NK-92 treated with Interleukin-12 subunit alpha and Interleukin-12 subunit beta, amount 100 ng/mL, for 24 hours (cell line): ENCODE measurements at regions not wholly inside any gene's neighbourhood (a gene's known extent, or its start where the extent isn't known, plus 50 kb on each side); places are given as distances from the start of the nearest gene placed in this dataset.

Experiments
- DNase-seq: peaks from one replicate; lab custom pipeline; 2025; lab: John Stamatoyannopoulos, UW

DNA sequence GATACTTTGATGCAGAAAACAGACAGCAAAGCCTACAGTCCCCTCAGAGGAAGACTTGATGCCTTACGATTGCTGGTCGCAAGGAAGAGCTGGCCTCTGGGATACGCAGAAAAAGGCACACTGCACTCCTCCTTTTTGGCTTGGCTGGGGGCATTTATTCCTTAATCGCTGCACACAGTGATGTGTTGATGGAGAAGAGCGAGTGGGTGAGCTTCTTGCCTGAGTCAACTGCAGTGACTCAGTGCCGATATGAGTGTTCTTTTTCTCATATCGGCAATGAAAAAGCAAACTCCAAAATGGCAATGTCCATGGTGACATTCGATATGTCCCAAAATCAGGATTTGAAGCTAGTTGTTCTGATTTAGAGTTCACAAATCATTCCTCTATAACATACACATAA lies 794.8 kb downstream of the HACE1 start:
- DNase-seq: no peak

DNA sequence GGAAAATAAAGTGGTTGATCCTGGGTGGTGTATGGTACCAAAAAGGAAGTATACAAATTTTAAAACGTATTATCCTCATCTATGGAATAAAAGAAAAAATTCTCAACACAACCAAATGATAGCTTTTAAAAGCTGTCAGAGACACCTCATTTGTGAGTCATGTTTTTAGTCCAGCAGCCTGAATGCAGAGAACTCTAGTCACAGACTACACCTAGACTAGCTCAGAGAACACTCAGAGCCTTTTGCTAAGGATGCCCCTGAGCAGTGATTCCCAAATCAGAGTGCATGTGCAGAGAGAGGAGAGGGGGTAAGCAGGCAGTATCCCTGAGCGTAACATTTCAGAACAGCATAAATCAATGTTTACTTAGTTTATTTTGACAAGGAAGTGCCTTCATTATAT lies 809.3 kb downstream of the HACE1 start:
- DNase-seq: no peak

DNA sequence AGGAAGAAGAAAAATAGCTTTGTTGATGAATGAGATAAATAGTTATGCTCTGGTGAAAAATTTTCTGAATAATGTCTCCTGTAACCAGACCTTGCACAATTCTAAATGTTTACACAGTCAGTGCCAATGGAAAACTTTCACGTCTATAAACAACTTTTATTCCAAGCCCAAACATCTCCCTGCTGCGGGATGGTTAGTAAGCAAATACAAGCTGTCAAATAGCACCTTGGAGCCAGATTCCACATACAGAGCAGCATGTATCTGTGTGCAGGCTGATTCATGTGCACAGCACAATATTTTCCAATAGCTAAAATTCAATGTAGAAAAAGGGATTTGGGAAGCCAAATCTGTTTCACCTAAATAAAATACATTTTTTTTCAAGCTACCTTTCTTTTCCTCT lies 813.3 kb downstream of the HACE1 start:
- DNase-seq: no peak

DNA sequence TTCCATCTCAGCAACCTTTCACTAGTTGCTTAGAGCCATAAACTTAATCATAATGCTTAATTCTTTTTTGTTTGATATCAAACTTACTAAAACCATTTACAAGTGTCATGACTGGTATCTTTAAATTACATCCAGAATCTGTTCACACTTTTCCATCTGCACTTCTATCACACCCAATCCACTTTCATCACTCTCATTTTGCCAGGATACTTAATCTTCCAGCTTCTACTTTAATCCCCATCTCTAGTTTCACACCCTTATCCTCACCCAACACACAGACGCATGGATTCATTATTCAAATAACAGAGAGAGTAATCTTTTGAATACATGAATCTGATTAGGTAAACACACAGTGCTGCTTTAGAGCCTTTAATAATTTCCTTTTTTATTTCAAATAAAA lies 828.4 kb downstream of the HACE1 start:
- no peak for DNase-seq

DNA sequence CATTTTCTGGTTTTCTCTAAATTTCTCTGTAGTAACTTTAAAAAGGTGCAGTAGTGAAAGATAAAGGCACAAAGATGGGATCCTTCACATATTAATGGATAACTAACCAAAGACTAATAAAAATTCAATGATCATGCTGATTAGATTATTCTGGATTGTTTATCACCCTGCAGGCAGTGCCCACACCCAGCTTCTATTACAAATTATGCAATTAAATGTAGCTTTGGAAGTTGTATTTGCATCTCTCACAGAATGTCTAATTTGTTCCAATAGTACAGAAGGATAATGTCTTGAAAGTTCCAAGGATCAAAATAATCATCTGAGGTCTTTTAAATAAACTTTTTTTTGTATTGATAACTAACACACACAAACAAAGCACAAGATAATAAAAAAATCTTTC lies 837.6 kb downstream of the HACE1 start:
- DNase-seq: no peak

DNA sequence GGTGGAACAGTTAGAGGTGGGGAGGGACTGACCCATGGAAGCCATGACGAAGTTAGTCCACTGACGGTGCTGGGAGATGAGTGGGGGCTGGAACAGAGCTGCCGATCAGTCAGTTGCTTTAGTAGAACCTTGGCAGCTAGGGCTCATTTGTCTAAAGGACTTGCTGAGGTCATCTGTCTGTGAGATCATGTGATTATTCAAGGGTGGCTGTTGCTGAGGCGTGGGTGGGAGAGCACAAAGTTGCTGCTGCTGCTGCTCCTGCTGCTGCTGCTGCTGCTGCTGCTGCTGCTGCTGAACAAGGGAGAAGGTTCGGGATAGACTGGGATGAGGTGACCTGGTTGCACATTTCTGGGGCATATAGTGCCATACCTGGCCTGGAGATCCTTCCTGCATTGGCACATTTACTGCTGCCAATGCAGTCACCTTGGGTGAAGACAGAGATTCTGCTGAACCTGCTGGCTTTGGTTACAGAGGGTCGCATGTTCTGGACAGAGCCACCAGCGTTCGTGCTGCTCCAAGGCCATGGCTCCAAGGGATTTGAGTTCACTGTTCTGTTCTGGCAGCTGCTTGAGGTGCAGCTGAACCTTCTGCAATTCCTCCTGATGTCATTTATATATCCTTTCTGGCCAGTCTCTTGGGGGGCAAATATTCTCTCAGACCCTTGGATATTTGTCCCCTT lies 840.5 kb downstream of the HACE1 start:
- no peak for DNase-seq

DNA sequence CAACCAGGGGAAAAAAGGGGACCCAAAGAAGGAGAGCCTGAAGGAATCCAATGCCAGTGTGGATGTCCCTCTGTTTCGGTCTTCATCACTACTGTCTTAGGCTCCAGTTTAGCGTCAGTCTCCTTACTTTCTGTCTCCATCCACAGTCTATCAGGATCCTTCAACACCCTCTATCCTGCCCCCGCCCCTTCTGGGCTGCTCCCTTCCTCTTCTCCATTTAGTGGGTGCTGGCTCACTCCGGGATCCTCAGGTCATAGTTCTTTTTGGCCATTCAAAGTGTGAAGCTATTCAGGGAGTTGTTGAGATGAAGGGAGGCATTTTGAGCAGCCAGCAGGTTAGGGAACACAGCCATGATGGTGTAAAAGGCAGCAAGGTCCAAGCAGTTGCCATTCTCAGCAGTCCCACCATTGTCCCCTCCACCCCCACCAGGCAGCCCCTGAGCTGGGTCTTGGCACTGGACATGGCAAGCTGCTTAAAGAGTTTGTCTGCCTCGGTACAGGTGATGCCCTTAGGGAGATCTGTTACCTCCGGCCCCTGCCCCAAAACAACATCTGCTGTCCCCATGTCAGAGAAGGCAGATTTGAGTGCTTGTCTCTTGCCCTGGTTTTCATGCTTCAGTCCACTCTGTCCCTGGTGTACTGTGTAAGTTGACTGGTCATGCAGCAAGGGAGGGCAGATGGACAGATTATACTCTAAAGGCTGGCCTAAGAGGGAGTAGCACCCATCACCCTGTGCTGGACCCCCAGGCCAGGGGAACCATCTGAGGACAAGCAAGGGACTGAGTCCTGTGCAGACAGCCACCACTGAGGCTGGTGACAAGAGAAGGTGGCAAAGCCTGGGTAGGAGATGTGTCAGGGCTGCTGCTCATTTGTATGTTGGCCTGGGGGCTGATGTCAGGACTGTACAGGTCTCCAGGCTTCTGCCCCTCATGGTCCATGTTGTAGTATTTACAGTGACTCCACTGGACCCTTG lies 842.0 kb downstream of the HACE1 start:
- DNase-seq: no peak

DNA sequence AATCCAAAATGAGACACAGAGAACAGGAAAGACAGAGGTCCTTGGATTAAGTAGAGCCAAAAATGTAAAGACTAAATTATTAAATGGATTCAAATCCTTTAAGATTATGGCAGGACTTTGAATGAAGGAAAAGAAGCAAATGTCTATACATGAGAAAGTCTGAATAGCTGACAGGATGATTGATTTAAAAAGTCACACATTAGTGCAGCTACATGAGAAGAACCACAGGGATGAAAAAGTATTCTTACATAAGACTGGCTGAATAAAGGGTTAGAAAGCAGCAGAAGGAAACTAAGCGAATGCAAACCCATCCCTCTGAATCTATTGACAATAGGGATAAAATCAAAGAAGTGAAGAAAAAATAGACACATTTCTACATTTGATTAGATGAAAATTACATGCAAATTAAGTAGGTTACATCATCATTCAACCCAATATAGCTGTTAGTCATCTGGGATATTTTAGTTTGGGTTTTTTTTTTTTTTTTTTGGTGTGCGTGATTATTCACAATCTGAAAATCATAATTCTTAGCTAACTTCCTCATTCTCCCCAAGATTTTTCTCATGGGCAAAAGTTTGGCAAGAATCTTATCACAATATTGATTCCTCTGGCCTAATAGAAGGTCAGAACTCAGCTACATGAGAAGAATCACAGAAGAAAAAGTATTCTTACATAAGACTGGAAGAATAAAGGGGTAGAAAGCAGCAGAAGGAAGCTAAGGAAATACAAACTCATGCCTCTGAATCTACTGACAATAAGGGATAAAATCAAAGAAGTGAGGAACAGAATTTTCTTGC lies 845.4 kb downstream of the HACE1 start:
- DNase-seq: no peak

DNA sequence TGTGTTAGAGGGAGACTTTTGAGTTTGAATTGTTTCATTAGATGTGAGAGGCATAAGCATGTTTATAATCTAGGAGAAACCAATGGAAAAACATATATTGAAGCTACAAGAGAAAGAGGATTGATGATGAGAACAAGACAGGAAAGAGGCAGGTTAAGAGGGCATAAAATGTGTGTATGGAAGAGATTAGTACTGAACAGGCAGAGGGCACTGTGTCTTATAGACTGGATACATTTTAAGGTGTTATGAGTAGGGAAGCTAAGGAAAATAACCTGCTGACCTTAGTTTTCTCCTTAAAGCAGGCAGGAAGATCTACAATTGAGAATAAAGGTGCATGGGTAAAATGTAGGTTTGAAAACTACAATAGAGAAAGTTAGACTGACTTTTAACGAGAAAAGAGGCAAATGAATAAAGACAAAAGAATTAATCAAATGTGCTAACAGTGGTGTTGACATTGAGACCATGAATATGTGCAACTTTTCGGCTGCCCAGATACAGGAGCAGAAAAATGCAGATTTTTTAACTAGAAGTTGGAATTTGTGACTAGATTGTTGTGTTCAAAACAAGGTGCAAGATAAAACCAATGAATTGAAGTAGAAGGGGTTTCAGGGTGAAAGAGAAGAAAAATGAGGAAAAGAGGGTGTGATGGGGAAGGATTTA lies 846.3 kb downstream of the HACE1 start:
- DNase-seq: no peak

DNA sequence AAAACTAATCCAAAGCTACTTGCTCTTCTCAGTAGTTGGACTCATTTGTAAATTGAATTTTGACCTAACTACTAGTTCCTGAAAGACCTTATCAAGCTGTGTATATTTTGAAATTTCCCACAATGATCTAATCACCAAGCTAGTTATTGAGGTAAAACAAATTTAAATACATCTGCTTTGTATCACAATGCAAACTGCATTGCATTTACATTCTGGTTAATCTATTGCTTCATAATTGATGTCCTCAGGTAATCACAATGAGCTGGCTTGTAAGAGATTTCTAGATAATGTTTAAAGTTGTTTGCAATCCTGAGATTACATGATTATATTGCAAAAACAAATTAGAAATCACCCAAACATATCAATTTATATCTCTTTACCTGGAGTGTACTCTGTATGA lies 848.8 kb downstream of the HACE1 start:
- DNase-seq: no peak

DNA sequence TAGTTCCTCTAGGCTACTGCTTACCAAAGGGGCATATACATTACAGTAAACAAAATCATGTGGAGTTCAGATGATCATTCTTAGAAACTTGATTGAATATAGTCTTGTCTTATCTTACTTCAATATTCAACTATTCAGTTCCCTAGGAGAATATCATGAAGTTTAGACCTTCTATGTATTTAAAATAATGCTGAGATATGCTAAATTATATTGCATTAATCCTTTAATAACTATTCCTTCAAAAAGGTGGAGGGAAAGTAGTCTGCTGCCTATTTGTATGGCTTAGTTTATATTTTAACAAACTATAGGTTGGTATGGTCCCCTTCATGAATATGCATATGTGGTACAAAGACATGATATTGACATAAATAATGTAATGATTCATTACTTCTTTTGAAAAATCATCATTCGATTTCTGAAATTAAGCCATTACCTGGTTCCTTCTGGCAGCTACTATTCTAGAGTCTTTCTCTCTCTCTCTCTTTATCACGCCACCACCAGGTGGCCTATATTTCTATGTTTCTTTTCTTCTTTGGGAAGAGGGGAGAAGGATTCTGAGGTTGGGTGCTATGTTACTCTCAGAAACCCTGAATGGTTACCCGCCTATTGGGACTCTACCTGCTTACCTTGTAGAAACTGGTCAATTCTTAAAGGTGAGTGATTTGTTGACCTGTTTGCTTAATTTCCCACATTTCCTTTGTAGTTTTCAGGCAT lies 855.8 kb downstream of the HACE1 start:
- no peak for DNase-seq

DNA sequence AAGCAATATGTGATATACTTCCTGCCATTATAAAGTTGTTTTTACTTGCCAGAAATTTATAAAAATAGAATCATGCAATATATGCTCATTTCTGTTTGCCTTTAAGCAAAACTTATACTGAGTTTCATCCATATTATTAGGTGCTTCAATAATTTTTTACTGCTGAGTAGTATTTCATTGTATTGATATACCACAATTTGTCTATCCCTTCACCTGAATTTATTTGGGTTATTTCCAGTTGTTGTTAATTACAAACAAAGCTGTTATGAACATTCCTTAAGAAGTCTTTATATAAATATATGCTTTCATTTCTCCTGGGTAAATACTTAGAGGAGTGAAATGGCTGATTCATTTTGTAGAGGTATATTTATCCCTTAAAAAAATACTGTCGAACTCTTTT lies 864.1 kb downstream of the HACE1 start:
- no peak for DNase-seq

DNA sequence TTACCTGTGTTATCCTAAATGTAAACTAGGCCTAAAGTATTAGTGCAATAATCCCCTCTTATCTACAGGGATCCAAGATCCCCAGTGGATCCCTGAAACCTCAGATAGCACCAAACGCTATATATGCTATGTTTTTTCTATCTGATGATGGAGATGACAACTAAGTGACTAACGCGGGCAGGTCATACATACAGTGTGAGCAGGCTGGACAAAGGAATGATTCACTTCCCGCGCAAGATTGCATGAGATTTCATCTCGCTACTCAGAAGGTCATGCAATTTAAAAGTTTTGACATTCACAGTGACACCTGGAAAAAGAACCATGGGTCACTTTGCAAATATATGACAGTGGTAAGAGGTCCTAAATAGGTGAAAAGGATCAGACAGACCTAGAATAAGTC lies 875.9 kb downstream of the HACE1 start:
- DNase-seq: no peak

DNA sequence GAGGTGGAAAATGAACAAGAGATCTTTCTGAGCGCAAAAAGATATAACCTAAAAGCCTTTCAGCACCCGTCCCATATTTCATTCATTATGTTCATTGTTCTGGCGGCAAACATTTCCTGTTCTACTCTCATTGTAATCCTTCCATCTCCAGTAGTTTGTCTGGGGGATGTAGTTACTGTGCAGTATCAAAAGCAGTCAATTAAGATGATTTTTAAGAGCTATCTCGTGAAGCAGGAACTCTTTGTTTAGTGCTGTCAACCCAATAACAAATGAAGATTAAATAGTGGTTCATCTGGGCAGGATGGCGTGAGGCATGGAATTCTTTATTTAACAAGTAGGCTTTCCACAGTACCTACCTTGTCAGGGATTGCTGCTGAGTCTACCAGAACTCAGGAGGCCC lies 876.7 kb downstream of the HACE1 start:
- no peak for DNase-seq

DNA sequence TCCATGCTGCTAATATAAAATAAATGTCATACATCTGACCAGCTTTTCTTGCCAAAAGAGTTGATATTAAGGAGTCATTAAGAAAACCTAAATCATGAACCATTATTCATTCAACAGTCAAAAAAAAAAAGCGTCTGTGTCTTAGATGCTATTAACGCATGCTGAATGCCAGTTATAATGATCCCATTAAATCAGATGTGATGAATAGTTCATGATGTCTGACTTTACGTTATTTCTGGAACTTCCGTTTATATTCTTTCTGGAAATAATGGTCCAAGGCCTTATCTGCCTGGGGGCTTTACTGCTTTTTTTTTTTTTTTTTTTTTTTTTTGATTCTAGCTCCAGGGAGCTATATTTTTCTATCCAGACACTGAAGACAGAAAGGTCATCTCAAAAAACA lies 877.1 kb downstream of the HACE1 start:
- no peak for DNase-seq

DNA sequence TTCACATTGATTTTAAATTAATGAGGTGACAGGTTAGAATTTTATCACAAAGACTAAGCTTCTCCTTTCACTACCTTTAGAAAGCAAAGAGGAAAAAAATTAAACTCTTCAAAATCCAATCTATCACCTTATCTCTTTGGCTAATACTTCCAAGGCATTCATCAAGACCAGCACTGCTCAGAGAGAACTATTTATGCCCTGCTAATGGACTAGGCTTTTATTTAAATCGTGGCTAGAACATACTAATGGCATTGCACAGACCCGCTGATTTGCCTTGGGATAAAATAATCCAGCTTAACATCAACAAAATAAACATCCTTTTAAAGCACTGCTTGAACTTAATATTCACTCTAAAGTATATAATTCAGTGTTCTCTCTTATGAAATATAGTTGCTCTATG lies 880.4 kb downstream of the HACE1 start:
- no peak for DNase-seq

DNA sequence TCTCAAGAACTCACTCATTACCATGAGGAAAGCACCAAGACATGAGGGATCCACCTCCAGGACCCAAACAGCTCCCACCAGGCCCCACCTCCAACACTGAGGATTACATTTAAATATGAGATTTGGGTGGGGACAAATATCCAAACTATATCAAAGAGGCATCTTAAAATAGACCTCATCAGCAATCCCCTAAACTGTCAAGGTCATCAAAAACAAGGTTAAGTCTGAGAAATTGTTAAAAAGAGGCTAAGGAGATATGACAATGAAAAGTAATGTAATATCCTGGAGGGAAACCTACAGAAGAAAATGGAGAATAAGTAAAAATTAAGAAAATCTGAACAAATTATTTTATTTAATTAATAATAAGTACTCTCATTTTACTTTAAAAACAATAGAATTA lies 922.3 kb downstream of the HACE1 start:
- no peak for DNase-seq

DNA sequence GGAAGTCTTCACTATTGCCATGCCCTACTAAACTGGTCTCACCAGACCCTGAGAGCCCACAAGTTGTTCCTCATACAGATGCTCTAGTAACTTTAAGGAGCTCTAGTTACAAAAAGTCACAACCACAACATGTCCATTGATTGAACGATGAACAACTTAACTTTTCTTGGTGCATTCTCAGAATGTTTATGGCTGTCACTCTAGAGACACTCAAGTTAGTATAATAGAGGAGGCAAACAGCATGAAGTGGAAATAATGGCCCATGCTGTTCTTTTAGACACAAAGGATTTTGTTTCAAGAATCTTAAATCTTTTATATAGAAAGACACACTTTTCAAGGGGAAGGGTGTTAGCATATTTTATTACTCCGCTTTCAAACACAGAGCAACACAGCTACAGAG lies 934.4 kb downstream of the HACE1 start:
- no peak for DNase-seq

DNA sequence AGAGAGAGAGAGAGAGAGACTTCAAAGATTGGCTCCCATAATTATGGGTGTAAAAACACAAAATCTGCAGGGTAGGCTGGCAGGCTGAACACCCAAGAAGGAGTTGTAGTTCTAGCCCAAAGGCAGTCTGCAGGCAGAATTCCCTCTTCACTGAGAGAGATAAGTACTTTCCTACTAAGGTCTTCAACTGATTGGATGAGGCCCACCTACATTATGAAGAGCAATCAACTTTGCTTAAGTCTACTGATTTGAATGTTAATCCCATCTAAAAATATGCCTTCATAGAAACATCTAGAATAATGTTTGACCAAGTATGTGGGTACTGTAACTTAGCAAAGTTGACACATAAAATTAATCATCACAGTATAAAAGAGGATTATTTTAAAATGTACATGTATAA lies 949.7 kb downstream of the HACE1 start:
- DNase-seq: no peak

DNA sequence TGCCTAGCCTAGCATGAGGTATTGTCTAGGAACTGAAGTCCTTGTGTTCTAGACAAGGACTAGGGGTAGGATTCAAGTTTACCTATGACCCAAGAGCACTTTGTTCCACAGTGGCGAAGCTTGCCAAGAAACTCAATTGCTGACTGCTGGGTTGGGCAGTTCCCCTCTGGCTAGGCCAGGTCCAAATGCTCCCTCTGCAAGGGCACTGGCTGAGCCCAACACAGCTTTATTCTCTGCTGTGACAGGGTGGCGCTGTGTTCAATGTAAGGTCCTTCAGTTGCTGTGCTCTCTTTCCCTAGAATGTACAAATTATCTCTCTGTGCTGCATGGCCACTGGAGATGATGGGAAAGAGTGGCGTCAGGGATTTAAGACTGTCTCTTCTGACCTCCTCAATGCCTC lies 950.8 kb downstream of the HACE1 start:
- no peak for DNase-seq

DNA sequence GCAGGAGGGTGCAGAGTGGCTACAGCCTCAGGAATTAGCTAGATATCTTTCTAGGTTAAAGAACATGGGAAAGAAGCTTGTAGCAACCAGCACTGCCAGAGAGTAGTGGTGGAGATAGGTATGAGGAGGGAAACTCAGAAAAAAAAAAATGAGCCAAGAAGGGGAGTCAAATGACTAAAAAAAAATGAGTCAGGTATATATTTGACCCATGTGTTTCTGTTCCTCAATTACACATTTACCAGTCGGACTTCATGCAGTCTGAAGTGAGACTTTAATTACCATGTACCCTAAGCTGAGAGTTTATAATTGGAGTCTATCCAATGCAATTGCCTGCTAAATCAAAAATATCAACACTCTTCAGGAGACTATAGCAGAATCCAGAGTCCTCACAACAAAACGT lies 964.6 kb downstream of the HACE1 start:
- DNase-seq: no peak
